ENCODE measurements at regions not wholly inside any gene's neighbourhood (a gene's known extent, or its start where the extent isn't known, plus 50 kb on each side); places are given as distances from the start of the nearest gene placed in this dataset.

- intact Hi-C loops (cut with DNase I; ENCODE audit: low total_unique reads) = no loop called here
- Histone ChIP-seq H3K4me3 (no peak overlapping the region), H3K4me1 (no peaks in the 10 kb centered on the region), H3K27ac (no peak overlapping the region), H3K27me3 (no peaks in the 10 kb centered on the region), H3K36me3 (no peaks in the 10 kb centered on the region), H3K9me3 (no peaks in the 10 kb centered on the region)
- TF ChIP-seq POLR2A (IDR thresholded peaks at IDR 0.05) (no peak), CTCF (IDR thresholded peaks at IDR 0.05) (no peak)
- DNase-seq = no peak
Observed at GRCh38 chr4:24705016-24705753, 90.2 kb upstream of the SOD3 start.

GRCh38 chr4:24713604-24714003 is 81.8 kb upstream of the SOD3 start:
- DNase-seq = no peak
- H3K36me3 ChIP-seq = no peaks in the 10 kb centered on the region
- H3K4me1 ChIP-seq = no peaks in the 10 kb centered on the region
- intact Hi-C loops (cut with DNase I; ENCODE audit: low total_unique reads) = no loop called here
- H3K9me3 ChIP-seq = peaks cover 0 to 9% of the 10 kb centered on the region in 2 donors
- TF ChIP-seq CTCF (IDR thresholded peaks at IDR 0.05) = no peak
- no peak for TF ChIP-seq POLR2A (IDR thresholded peaks at IDR 0.05)
- no peak overlapping the region for H3K4me3 ChIP-seq
- H3K27ac ChIP-seq = no peak overlapping the region
- no peaks in the 10 kb centered on the region for H3K27me3 ChIP-seq

- Histone ChIP-seq H3K36me3 (no peaks in the 10 kb centered on the region), H3K4me3 (no peak overlapping the region), H3K27me3 (no peaks in the 10 kb centered on the region), H3K27ac (no peak overlapping the region), H3K9me3 (peaks cover 0 to 9% of the 10 kb centered on the region in 2 donors), H3K4me1 (no peaks in the 10 kb centered on the region)
- no peak for DNase-seq
- TF ChIP-seq CTCF (IDR thresholded peaks at IDR 0.05) (no peak), POLR2A (IDR thresholded peaks at IDR 0.05) (no peak)
- intact Hi-C loops (cut with DNase I; ENCODE audit: low total_unique reads) = no loop called here
Observed at GRCh38 chr4:24719615-24720014, 75.8 kb upstream of the SOD3 start.

- Histone ChIP-seq H3K4me1 (no peaks in the 10 kb centered on the region), H3K27me3 (no peaks in the 10 kb centered on the region), H3K36me3 (no peaks in the 10 kb centered on the region), H3K9me3 (peaks cover 0 to 4% of the 10 kb centered on the region in 2 donors), H3K27ac (no peak overlapping the region), H3K4me3 (no peak overlapping the region)
- DNase-seq = no peak
- intact Hi-C loops (cut with DNase I; ENCODE audit: low total_unique reads) = no loop called here
- TF ChIP-seq CTCF (IDR thresholded peaks at IDR 0.05) = no peak
- TF ChIP-seq POLR2A (IDR thresholded peaks at IDR 0.05) = no peak
Observed at GRCh38 chr4:24720436-24720835, 74.9 kb upstream of the SOD3 start.

- no peak overlapping the region for H3K27ac ChIP-seq
- H3K4me1 ChIP-seq = no peaks in the 10 kb centered on the region
- DNase-seq = no peak
- no peaks in the 10 kb centered on the region for H3K36me3 ChIP-seq
- no peaks in the 10 kb centered on the region for H3K9me3 ChIP-seq
- H3K4me3 ChIP-seq = no peak overlapping the region
- intact Hi-C loops (cut with DNase I; ENCODE audit: low total_unique reads) = no loop called here
- no peak for TF ChIP-seq CTCF (IDR thresholded peaks at IDR 0.05)
- TF ChIP-seq POLR2A (IDR thresholded peaks at IDR 0.05) = no peak
- H3K27me3 ChIP-seq = no peaks in the 10 kb centered on the region
Observed at GRCh38 chr4:24720979-24721378, 74.4 kb upstream of the SOD3 start.

Data from uterus (tissue), 3 donors.